Uterus (tissue), 3 donors: ENCODE measurements at regions not wholly inside any gene's neighbourhood (a gene's known extent, or its start where the extent isn't known, plus 50 kb on each side); places are given as distances from the start of the nearest gene placed in this dataset.

Experiments used
- DNase-seq, 2 donors: peaks; one replicate each; pipeline ENCODE4 v3.0.0-alpha.2; 2019 to 2020
- H3K27ac ChIP-seq, 2 donors: fragments of 200-600 bp; sonication (generic); 1 replicate in 1 of 2; 2 replicates in 1 of 2; pipeline ENCODE4 v1.5.1; 2016 to 2018
- H3K27me3 ChIP-seq, 2 donors: fragments of 200-600 bp; sonication (generic); one replicate each; pipeline ENCODE4 v1.5.1; 2018 to 2019; ENCODE audit warnings: control low read depth in 1 of 2
- H3K36me3 ChIP-seq, 2 donors: fragments of 200-600 bp; sonication (generic); one replicate each; pipeline ENCODE4 v1.5.1; 2019; ENCODE audit warnings: control low read depth in 1 of 2
- H3K4me1 ChIP-seq, 2 donors: fragments of 200-600 bp; sonication (generic); one replicate each; pipeline ENCODE4 v1.5.1; 2018 to 2019; ENCODE audit warnings: control low read depth in 1 of 2
- H3K4me3 ChIP-seq, 2 donors: fragments of 200-600 bp; sonication (generic); 1 replicate in 1 of 2; 2 replicates in 1 of 2; pipeline ENCODE4 v1.5.1; 2018 to 2019; ENCODE audit warnings: mild to moderate bottlenecking in 1 of 2
- H3K9me3 ChIP-seq, 2 donors: fragments of 200-600 bp; sonication (generic); one replicate each; pipeline ENCODE4 v1.5.1; 2019; ENCODE audit warnings: control low read depth in 1 of 2
- POLR2A ChIP-seq, 2 donors: fragments of 450-650 bp; IDR thresholded peaks; one replicate each; pipeline ENCODE4 v1.6.1; 2016; ENCODE audit warnings: antibody characterized with exemption in 2 of 2, mild to moderate bottlenecking in 1 of 2, moderate library complexity in 1 of 2
- intact Hi-C: fragments of 100-400 bp; cut with DNase I; formaldehyde crosslinking; loops from one replicate; pipeline ENCODE4 v1.15.1; 2023; ENCODE audit warnings: low total_unique reads
- TF ChIP-seq, protein P1 (sequence below), 4 experiments: fragments of 200-600 bp in 2 of 4; fragments of 450-650 bp in 2 of 4; sonication (generic) in 2 of 4; IDR thresholded peaks; one replicate each; pipeline ENCODE4 v1.5.1; 2016 to 2019; ENCODE audit warnings: antibody characterized with exemption in 4 of 4, mild to moderate bottlenecking in 2 of 4, moderate library complexity in 1 of 4
- donor health status: DM: yes; HTN: yes; CAD: no.

DNA sequence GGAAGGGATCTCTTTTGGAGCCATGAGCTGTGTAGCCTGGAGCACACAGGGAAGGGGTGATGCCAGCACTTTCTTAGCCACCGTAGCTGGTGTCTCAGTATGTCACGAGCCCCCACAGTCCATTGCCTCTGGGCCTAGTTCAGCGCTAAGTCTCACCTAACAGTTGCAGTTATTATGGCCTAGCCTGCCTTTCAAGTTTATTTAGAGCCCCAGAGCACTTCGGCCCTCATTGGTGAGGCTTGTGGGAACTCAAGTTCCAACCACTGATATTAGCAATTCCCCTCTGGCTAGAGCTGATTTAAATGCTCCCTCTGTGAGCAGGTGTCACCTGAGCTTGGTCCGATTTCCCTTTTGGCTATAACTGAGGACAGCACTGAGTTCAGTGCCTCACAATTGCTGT lies 388.4 kb upstream of the MAOA start:
- intact Hi-C loops: no loop called here
- H3K27ac ChIP-seq: no peak overlapping the region

DNA sequence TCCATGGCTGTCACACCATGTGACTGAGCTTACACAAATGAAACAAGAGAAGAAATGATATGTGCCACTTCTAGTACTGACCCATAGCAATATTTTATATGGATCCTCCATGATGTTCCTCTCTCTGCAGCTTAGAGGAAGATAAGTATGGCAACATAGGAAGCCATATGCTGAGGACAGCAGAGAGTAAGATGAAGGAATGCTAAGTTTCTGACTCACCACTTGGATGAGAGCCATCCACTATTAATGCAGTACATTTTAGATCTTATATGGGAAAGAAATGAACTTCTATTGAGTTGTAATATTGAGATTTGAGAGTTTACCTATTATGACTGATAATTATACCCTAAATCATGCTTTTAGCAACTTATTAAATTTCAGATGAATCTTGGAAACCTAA lies 386.9 kb upstream of the MAOA start:
- Histone ChIP-seq H3K36me3 (no peaks in the 10 kb centered on the region), H3K4me3 (no peak overlapping the region), H3K27me3 (no peaks in the 10 kb centered on the region), H3K27ac (no peak overlapping the region), H3K4me1 (no peaks in the 10 kb centered on the region), H3K9me3 (no peaks in the 10 kb centered on the region)
- DNase-seq: no peak
- TF ChIP-seq, protein P1, sequence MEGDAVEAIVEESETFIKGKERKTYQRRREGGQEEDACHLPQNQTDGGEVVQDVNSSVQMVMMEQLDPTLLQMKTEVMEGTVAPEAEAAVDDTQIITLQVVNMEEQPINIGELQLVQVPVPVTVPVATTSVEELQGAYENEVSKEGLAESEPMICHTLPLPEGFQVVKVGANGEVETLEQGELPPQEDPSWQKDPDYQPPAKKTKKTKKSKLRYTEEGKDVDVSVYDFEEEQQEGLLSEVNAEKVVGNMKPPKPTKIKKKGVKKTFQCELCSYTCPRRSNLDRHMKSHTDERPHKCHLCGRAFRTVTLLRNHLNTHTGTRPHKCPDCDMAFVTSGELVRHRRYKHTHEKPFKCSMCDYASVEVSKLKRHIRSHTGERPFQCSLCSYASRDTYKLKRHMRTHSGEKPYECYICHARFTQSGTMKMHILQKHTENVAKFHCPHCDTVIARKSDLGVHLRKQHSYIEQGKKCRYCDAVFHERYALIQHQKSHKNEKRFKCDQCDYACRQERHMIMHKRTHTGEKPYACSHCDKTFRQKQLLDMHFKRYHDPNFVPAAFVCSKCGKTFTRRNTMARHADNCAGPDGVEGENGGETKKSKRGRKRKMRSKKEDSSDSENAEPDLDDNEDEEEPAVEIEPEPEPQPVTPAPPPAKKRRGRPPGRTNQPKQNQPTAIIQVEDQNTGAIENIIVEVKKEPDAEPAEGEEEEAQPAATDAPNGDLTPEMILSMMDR (IDR thresholded peaks at IDR 0.05): no peak
- TF ChIP-seq POLR2A (IDR thresholded peaks at IDR 0.05): no peak
- intact Hi-C loops: no loop called here

More for the DNA sequence above, 388.4 kb upstream of the MAOA start:
- TF ChIP-seq, protein P1 (IDR thresholded peaks at IDR 0.05): no peak
- TF ChIP-seq POLR2A (IDR thresholded peaks at IDR 0.05): no peak
- Histone ChIP-seq H3K9me3 (no peaks in the 10 kb centered on the region), H3K4me1 (no peaks in the 10 kb centered on the region), H3K36me3 (no peaks in the 10 kb centered on the region), H3K4me3 (no peak overlapping the region), H3K27me3 (peaks cover 0 to 7% of the 10 kb centered on the region in 2 donors)
- no peak for DNase-seq

DNA sequence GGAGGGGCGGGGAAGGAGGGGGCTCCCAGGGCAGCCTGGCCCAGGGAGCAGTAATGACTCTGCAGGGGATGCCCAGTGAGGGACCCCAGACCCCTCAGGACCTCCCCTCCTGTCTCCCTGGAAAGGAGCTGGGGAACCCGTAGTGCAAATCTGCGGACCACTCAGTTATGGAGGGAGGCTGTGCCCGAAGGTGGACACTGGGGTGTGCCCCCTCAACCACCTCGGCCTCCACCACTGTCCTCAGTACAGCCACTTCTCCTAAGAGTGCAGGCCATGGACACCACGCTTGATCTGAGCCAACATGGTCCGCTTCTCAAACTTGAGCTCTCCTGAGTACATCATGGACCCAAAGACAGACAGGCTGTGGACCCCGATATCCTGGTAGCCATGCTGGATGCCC lies 378.2 kb upstream of the MAOA start:
- TF ChIP-seq, protein P1 (IDR thresholded peaks at IDR 0.05): no peak
- no peak for TF ChIP-seq POLR2A (IDR thresholded peaks at IDR 0.05)
- H3K4me1 ChIP-seq: no peaks in the 10 kb centered on the region
- no peak overlapping the region for H3K27ac ChIP-seq
- no peak overlapping the region for H3K4me3 ChIP-seq
- intact Hi-C loops: no loop called here
- no peaks in the 10 kb centered on the region for H3K36me3 ChIP-seq
- H3K9me3 ChIP-seq: no peaks in the 10 kb centered on the region
- no peaks in the 10 kb centered on the region for H3K27me3 ChIP-seq
- DNase-seq: no peak

DNA sequence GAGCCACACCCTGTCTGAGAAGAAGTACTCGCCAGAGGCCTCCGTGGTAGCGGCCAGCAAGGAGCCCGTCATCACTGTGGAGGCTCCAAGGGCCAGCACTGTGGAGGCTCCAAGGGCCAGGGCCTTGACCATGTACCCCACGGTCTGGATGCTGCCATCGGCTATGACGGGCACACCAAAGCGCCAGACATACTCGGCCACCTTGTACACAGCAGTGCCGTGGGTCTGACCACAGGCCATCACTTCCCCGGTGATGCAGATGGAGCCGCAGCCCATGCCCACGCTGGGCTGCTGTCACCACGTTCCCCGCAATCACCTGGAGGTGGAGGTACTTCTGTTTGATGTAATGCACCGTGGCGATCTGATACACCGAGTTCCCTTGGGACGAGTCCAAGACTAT lies 377.7 kb upstream of the MAOA start:
- Histone ChIP-seq H3K4me1 (no peaks in the 10 kb centered on the region), H3K27me3 (no peaks in the 10 kb centered on the region), H3K27ac (no peak overlapping the region), H3K9me3 (no peaks in the 10 kb centered on the region), H3K4me3 (no peak overlapping the region), H3K36me3 (no peaks in the 10 kb centered on the region)
- intact Hi-C loops: no loop called here
- DNase-seq: no peak
- TF ChIP-seq, protein P1 (IDR thresholded peaks at IDR 0.05): no peak
- no peak for TF ChIP-seq POLR2A (IDR thresholded peaks at IDR 0.05)

DNA sequence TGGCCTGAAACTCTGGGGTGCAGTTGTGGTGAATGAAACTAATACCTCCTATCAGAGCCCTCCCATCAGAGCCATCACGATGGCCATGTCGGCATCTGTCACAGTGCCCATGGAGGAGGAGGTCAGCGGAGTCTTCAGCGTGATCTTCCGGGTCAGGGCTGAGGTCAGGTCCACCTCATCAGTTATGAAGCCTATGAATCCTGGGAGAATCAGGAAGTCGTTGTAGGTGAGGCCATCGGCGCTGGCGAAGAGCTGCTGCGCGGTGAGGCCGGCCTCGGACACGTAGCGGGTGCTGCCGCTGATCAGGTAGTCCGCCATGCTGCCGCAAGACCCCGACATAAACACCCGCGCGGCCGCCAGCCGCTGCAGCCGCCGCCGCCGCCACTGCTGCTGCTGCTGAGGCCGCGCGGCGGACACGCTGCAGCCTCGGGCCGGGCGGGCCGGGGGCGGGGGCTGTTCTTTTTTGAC lies 376.7 kb upstream of the MAOA start:
- Histone ChIP-seq H3K27ac (no peak overlapping the region), H3K9me3 (no peaks in the 10 kb centered on the region), H3K4me1 (no peaks in the 10 kb centered on the region), H3K4me3 (no peak overlapping the region), H3K27me3 (no peaks in the 10 kb centered on the region), H3K36me3 (no peaks in the 10 kb centered on the region)
- no peak for TF ChIP-seq POLR2A (IDR thresholded peaks at IDR 0.05)
- TF ChIP-seq, protein P1 (IDR thresholded peaks at IDR 0.05): no peak
- intact Hi-C loops: no loop called here
- DNase-seq: no peak
